WTC11 (cell line): ENCODE measurements at regions not wholly inside any gene's neighbourhood (a gene's known extent, or its start where the extent isn't known, plus 50 kb on each side); places are given as distances from the start of the nearest gene placed in this dataset.

ENCODE experiments used
- CTCF ChIP-seq: fragments of 200-600 bp; IDR thresholded peaks from 2 replicates; pipeline ENCODE4 v1.8.0; 2022; ENCODE audit warnings: antibody characterized with exemption
- E2F1 ChIP-seq: sonication (generic); formaldehyde crosslinking; IDR thresholded peaks from 2 replicates; pipeline ENCODE4 v1.8.0; 2022; ENCODE audit warnings: mild to moderate bottlenecking, missing genetic modification reagents
- ESRRA ChIP-seq: sonication (generic); formaldehyde crosslinking; IDR thresholded peaks from 2 replicates; pipeline ENCODE4 v1.8.1; 2022; ENCODE audit warnings: mild to moderate bottlenecking, missing genetic modification reagents, borderline replicate concordance
- IRF1 ChIP-seq: sonication (generic); formaldehyde crosslinking; IDR thresholded peaks from 2 replicates; pipeline ENCODE4 v1.8.0; 2023; ENCODE audit warnings: missing genetic modification reagents
- IRF2 ChIP-seq: sonication (generic); formaldehyde crosslinking; IDR thresholded peaks from 2 replicates; pipeline ENCODE4 v1.8.0; 2022; ENCODE audit warnings: low read depth, missing genetic modification reagents, borderline replicate concordance
- NFYB ChIP-seq: sonication (generic); formaldehyde crosslinking; conservative IDR thresholded peaks from 2 replicates; pipeline ENCODE4 v1.8.0; 2022; ENCODE audit warnings: low read depth, missing genetic modification reagents
- NR2C2 ChIP-seq: sonication (generic); formaldehyde crosslinking; IDR thresholded peaks from 2 replicates; pipeline ENCODE4 v1.8.0; 2022; ENCODE audit warnings: mild to moderate bottlenecking, missing genetic modification reagents
- USF1 ChIP-seq: sonication (generic); formaldehyde crosslinking; IDR thresholded peaks from 2 replicates; pipeline ENCODE4 v1.8.0; 2022; ENCODE audit warnings: mild to moderate bottlenecking, missing genetic modification reagents
- USF2 ChIP-seq: sonication (generic); formaldehyde crosslinking; IDR thresholded peaks from 2 replicates; pipeline ENCODE4 v1.8.1; 2023; ENCODE audit warnings: mild to moderate bottlenecking, missing genetic modification reagents, moderate library complexity

GRCh38 chr1:4146101-4146500, 246.0 kb upstream of the C1orf174 start:
- TF ChIP-seq NR2C2 (CRISPR knock-in tag) (no peak), E2F1 (CRISPR knock-in tag) (no peak), CTCF (no peak), ESRRA (CRISPR knock-in tag) (no peak), NFYB (CRISPR knock-in tag) (no peak), USF2 (CRISPR knock-in tag) (no peak), USF1 (CRISPR knock-in tag) (no peak), IRF2 (CRISPR knock-in tag) (no peak), IRF1 (CRISPR knock-in tag) (no peak)
